A172 (cell line): ENCODE measurements at regions not wholly inside any gene's neighbourhood (a gene's known extent, or its start where the extent isn't known, plus 50 kb on each side); places are given as distances from the start of the nearest gene placed in this dataset.
"Not testable (repeated sequence)": the region's sequence is repeated elsewhere in the genome, so short reads cannot be mapped to it uniquely, and the experiment has no call there.

Experiments used
- DNase-seq: peaks from one replicate; pipeline ENCODE4 v3.0.0-alpha.2; 2015; ENCODE audit warnings: low spot score

DNA sequence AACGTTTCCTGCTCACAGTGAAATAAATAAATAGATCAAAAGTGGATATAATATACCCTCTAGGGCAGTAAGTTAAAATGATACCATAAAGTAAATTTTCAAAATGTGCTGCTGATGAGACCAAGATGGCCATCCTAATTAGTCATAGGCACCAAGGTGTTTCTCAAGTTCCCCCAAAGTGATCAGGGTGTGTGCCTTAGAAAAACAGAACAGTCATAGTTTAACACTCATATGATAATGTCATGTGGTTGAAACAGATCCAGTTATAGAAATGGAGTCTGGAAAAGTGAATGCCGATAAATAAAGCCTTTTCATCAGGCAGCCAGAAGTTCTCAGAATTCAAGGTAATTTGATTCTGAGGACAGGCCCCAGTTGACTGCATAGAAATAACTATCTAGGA lies 161.5 kb upstream of the CDKN2B start:
- no peak for DNase-seq

DNA sequence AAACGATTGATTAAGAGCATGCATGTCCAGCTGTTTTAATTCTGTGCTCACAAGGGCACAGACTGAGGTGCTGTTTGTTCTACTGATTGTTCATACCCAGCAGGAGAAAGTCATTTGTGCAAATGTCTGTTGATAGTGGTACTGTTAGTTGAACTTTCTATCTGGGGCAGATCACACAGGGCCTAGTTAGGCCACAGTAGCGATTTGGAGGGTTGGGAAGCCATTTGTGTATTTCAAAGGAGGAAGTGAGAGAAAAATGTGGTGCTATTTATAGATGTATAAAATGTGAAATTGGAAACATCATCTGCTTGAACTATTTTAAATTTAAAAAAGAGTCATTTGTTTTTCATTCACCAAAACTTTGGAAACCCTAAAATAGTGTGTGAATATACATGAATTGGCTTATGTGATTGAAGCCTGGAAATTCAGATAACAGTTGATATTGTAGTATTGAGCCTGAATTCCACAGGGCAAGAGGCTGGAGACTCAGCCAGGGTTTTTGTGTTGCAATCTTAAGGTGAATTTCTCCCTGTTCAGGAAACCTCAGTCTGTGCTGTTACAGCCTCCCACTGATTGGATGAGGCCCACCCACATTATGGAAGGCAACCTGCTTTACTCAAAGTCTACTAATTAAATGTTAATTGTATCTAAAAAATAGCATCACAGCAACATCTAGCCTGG lies 162.0 kb upstream of the CDKN2B start:
- DNase-seq = no peak

DNA sequence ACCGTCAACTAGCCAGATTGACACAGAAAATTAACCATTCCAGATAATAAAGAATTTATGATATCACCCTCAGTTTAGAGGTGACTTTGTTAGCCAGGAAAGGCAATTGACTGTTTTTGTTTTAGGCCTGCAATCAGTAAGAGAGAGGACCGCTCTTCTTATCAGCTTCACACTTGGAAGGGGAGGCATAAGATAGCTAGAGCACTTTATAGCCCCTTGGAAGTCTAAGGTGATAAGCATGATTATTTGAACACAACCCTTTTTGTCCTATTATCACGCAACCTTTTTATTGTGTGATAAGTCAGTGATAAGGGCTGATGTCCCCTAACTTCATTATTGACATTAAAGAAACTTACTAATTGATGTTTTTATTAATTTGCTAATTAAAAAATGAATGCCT lies 162.6 kb upstream of the CDKN2B start:
- no peak for DNase-seq

DNA sequence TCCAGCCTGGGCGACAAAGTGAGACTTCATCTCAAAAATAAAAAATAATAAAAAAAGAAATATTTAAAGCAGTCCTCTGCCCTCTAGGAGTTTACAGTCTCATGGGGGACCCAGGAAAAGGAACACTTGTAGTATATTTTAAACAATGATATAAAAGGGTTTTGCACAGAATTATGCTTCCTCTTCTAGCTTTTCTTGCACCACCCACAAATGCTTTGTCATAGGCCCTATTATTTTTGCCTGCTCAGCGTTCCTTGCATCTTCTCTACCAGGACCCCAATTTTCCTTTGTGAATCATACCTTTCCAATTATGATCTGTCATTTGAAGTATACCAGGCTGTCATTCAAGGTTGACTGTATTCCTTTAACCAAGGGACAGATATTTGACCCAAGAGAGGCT lies 164.8 kb upstream of the CDKN2B start:
- no peak for DNase-seq

DNA sequence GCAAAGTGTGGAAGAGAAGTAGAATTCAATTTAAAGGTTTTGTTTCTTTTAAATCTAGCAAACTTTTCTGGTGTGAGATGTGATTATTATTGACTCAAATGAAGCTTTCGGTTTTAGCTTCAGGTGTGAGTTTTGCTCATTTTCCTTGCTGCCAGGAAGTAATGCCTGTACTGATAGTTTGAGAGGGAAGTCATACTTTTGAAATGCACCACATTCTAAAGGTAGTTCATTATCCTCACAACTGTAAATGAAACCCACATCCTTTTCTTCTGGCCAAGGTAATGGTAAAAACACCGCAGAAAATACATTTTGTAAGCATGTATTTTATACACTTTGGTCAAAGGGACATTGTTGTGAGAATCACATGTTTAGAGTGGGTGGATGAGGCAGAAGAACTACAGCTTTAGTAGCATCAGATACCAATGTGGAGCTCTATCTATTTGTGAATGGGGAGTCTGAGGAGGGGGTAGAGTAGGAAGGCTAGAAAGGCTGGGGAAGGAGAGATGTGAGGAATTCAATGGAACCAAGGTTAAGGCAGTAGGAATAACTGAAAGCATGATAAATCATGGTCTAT lies 167.0 kb upstream of the CDKN2B start:
- DNase-seq = no peak

DNA sequence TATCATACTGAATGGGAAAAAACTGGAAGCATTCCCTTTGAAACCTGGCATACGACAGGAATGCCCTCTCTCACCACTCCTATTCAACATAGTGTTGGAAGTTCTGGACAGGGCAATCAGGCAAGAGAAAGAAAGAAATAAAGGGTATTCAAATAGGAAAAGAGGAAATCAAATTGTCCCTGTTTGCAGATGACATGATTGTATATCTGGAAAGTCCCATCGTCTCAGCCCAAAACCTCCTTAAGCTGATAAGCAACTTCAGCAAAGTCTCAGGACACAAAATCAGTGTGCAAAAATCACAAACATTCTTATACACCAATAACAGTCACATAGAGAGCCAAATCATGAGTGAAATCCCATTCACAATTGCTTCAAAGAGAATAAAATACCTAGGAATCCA lies 171.9 kb upstream of the CDKN2B start:
- DNase-seq = not testable (repeated sequence)

DNA sequence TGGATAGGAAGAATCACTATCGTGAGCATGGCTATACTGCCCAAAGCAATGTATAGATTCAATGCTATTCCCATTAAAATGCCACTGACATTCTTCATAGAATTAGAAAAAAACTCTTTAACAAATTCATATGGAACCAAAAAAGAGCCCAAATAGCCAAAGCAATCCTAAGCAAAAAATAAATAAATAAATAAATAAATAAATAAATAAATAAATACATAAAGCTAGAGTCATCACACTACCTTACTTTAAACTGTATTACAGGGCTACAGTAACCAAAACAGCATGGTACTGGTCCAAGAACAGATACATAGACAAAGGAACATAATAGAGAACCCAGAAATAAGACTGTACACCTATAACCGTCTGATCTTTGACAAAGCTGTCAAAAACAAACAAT lies 180.4 kb upstream of the CDKN2B start:
- no peak for DNase-seq

GRCh38 chr9:22197000-22197399 lies 187.9 kb upstream of the CDKN2B start:
- DNase-seq = not testable (repeated sequence)

DNA sequence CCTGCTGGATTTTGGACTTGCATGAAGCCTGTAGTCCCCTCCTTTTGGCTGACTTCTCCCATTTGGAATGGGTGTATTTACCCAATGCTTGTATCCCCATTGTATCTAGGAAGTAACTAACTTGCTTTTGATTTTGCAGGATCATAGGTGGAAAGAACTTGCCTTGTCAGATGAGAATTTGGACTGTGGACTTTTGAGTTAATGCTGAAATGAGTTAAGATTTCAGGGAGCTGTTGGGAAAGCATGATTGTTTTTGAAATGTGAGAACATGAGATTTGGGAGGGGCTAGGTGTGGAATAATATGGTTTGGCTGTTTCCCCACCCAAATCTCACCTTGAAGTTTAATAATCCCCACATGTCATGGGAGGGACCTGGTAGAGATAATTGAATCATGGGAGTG lies 189.6 kb upstream of the CDKN2B start:
- no peak for DNase-seq

DNA sequence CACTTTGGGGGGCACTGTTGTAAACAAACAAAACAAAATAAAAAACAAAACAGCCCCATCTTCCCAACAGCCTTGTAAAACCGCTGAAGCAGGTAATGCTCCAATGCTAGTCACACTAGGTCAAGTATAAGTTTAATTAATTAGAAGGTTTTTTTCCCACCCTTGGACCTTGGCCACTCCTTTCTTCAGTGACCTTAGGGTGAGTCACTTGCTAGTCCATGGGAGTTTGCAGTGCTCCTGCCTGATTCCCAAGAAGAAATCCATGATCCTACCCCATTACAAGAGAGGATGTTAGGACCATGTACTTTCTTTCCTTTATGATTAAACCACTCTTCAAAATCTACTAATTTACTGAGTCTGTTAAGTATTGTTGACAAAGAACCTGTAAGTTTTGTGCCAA lies 192.2 kb upstream of the CDKN2B start:
- DNase-seq = no peak

DNA sequence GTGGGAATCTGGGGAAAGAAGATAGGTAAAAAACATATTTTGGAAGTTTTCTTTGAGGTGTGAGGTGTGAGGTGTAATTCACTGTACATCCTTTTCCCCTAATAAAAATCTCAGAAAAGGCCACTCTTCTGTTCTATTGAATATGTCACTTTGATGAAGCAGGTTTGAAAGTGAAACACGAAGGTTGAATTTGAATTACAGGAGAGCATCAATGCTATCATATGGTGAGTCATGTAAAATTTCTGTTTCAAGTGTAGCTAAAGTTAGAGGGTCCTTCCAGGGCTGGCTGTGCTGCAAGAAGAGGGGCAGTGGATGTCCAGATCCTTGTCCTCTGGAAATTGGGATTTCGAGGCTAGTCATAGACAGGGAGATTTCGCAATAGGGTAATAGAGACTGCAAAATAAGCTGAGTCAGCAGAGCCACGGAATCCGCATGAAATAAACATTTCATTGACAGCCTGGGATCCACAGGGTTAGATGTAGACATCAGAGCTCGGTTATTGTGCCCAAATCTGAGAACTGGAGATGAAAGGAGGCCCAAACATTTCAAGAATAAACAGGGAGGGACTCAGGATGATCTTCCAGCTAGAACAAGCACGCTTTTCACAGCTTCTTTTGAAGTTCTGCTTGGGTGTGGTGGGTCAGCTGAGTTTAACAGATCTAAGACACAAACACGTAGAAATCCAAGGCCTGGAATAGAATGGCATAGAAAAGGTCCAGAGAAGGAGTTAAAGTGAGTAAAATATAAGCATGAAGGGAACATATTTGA lies 194.4 kb upstream of the CDKN2B start:
- DNase-seq = no peak

DNA sequence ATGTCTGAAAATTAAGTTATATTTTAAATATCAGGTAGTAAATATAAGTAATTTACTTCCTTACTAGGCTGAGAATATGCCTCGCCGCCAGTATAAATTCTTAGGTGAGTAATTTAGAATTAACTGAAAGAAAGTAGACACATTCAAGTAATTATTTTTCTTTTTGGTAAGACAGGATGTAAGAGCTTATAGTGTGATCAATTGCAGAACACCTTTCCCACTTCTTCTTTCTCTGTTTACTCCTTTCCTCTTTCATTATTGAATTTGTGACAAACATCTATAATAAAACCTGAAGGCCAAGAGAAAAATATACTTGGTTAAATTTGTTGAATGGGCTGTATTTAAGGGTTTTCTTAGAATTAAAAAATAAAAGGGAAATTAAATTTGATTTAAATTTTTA lies 195.1 kb upstream of the CDKN2B start:
- DNase-seq = no peak

- no peak for DNase-seq
Observed at GRCh38 chr9:22206833-22207232, 197.7 kb upstream of the CDKN2B start.

- no peak for DNase-seq
Observed at GRCh38 chr9:22208846-22209585, 199.9 kb upstream of the CDKN2B start.

GRCh38 chr9:22210262-22210661 lies 201.2 kb upstream of the CDKN2B start:
- DNase-seq = no peak

- no peak for DNase-seq
Observed at GRCh38 chr9:22210936-22211335, 201.8 kb upstream of the CDKN2B start.

DNA sequence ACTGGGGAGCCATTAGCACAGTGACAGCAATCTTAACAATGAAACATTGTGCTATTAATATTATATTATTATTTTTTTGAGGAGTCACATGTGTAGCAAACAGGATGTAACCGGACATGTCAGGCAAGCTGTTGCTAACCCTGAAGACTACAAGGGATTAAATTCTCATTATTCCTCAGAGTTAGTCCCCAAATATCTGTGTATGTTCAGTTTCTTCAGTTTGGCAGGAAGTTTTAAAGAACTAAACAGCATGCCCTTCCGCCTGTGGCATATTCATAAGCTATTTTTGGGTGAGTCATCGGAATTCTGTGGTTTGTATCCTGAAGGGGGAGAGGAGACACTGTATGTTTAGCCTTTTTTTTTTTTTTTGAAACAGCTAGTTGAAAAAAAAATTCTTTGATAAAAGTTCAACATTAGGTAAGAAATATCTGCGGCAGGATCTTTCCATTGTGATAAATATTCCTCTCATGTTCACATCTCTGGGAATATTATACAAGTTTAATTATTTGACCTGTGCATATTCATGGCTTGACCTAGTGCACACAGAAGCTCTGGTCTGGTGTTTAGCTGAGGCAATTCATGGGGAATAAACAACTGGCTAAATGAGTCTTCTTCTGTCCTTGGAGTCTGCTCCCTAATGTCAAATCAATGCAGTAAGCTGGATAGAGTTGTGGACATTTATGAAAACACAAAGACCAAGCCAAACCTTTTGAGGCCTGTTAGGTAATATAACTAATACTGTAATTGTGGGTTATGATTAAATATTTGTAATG lies 202.7 kb upstream of the CDKN2B start:
- no peak for DNase-seq

GRCh38 chr9:22214021-22214420 lies 204.9 kb upstream of the CDKN2B start:
- DNase-seq = no peak

- DNase-seq = no peak
Observed at GRCh38 chr9:22214497-22215031, 205.5 kb upstream of the CDKN2B start.

DNA sequence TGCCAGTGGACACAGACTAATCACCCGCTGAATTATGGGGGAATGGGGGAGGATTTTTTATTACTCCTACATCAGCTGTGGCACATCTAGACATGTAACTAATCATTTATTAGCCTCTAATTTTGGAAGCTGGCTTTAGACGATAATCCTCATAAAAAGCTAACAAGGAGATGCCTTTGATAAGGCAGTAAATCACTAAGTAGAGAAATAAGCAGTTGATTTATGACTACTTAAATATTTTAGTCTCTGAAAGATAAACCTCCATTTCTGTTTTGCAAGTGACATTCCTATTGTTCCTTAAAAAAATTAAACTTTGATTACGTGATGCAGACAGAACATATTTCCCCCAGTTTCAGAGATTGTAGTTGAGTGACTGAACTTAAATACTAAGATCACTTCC lies 206.4 kb upstream of the CDKN2B start:
- no peak for DNase-seq

DNA sequence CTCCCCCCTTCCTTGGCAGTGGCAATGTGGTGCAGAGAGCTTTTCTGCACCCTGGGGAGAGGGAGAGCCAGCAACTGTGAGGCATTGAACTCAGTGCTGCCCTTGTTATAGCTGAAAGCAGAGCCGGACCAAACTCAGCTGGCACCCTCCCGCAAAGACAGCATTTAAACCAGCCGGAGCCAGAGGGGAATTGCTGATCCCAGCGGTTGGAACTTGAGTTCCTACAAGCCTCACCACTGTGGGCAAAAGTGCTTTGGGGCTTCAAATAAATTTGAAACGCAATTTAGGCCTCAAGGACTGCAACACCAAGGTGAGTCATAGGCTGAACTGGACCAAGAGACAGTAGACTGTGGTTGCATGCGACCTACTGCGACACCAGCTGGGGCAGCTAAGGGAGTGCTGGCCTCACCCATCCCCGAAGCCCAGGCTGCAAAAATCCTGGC lies 207.6 kb upstream of the CDKN2B start:
- DNase-seq = no peak
